Left ventricle myocardium superior (tissue), 1 donor: ENCODE measurements at regions not wholly inside any gene's neighbourhood (a gene's known extent, or its start where the extent isn't known, plus 50 kb on each side); places are given as distances from the start of the nearest gene placed in this dataset.

Source experiments
- ATAC-seq: fragments of 200-7000 bp; cut with Tn5 transposase; one replicate; pipeline ENCODE4 v1.9.1; 2020; ENCODE audit warnings: mild to moderate bottlenecking, moderate library complexity
- DNase-seq: peaks from one replicate; pipeline ENCODE4 v3.0.0-alpha.2; 2020
- intact Hi-C: fragments of 100-400 bp; cut with micrococcal nuclease; formaldehyde crosslinking; loops from one replicate; pipeline ENCODE4 v1.11.0; 2022
- donor health status: DM: no; HTN: yes; CAD: no; lungs with severe emphysema.

DNA sequence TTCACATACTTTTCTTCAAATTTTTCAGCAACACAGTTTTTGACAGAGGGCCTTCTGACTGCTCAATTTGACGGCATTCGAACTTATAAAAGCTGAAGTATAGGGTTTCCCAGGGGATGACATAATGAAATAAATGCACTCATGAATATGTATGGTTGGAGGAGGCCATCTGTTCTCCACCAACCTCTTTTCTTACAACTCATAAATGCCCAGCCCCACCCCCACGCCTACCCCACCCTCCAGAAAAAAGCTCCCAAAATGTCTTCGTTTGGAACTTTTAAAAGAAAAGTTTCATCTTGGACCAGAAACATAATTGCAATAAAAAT is 211.6 kb upstream of the LRRN1 start:
- intact Hi-C loops: no loop called here
- DNase-seq (no peak), ATAC-seq (no peak)

- DNase-seq: no peak
- ATAC-seq: no peak
- intact Hi-C loops: no loop called here
These were observed 212.2 kb upstream of the LRRN1 start for GRCh38 chr3:3586843-3587646.

DNA sequence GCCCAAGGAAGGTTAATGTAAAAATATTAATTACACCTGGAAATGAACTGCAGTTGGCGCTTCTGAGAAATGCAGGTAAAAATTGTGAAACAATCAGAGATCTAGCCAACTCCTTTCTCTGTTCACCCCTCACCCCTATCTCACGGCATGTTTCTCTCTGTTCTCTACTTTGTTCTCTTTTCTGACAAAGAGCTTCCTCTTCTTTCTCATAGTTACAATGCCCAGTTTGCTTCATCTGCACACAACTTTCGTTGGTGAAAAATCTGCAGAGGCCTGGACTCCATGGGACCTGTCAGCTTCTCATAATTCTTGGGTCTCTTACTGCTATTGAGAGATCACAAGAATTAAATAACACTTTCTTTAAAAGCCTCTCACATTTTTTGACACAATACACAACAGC is 212.9 kb upstream of the LRRN1 start:
- intact Hi-C loops: no loop called here
- no peak for DNase-seq
- no peak for ATAC-seq

DNA sequence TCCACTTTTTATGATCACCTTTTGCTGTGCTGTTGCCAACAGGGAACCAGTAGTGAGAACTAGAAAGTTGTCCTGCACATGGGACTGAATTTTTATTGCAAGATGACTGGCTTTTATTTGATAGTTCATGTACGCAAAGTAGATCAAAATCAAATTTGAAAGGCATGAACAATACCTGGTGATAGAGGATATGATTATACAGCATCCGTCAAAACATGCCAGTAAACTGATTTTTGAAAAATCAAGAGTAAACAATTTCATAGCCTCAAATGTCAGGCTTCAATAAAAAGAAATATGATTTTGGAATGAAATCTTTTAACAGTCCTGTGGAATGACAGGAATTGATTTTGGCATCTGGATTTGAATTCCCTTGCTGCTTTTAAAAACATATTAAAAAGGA is 219.6 kb upstream of the LRRN1 start:
- ATAC-seq: no peak
- intact Hi-C loops: no loop called here
- DNase-seq: no peak

GRCh38 chr3:3578718-3579117 is 220.5 kb upstream of the LRRN1 start:
- intact Hi-C loops: no loop called here
- no peak for DNase-seq
- no peak for ATAC-seq

DNA sequence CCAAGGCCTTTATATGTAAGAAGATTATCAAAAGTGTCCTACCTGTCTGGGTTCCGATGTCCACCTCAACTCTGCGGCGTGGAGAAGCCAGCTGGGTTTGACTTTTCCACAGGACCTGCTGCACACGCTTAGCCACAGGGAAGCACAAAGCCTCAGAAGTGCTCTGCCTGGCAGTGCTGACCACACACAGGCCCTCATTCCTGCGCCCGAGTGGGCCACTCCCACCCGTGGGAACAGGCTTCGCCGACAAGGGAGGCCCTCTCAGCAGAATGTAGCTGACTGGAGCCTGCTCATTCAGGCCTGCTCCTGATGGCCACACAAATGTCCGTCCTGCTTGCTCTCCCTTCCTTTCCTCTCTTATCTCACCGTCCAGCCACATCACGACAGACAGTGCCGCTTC is 221.4 kb upstream of the LRRN1 start:
- DNase-seq: no peak
- intact Hi-C loops: no loop called here

DNA sequence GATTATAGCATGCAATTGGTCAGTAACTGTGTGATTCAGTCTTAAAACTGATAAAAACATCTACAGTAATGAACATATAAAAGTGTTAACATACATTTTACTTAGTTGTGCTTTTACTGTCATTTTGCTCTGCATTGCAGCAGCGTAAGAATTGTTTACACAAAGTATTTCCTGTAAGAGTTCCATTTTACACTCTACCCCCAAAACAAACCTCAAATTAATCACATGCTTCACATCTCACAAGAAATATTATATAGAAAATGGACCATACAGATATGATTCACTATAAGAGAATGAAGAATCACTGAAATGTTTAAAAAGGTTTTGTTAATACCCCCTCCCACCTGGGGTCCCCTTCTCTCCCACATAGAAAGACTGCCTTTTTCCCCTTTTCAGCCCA is 225.9 kb upstream of the LRRN1 start:
- DNase-seq: no peak
- ATAC-seq: no peak
- intact Hi-C loops: no loop called here

More for the DNA sequence above, 221.4 kb upstream of the LRRN1 start:
- ATAC-seq: no peak

GRCh38 chr3:3560591-3561311 is 238.5 kb upstream of the LRRN1 start:
- ATAC-seq (no peak), DNase-seq (no peak)
- intact Hi-C loops: no loop called here

- intact Hi-C loops: no loop called here
These were observed 239.4 kb upstream of the LRRN1 start for GRCh38 chr3:3559786-3560185.

GRCh38 chr3:3556078-3556477 is 243.2 kb upstream of the LRRN1 start:
- ATAC-seq (no peak), DNase-seq (no peak)
- intact Hi-C loops: no loop called here

More at GRCh38 chr3:3559786-3560185, 239.4 kb upstream of the LRRN1 start:
- DNase-seq (no peak), ATAC-seq (no peak)

- no peak for DNase-seq
- intact Hi-C loops: no loop called here
- no peak for ATAC-seq
These were observed 246.0 kb upstream of the LRRN1 start for GRCh38 chr3:3553236-3553635.

GRCh38 chr3:3552761-3553160 is 246.5 kb upstream of the LRRN1 start:
- no peak for DNase-seq
- intact Hi-C loops: no loop called here
- ATAC-seq: no peak

DNA sequence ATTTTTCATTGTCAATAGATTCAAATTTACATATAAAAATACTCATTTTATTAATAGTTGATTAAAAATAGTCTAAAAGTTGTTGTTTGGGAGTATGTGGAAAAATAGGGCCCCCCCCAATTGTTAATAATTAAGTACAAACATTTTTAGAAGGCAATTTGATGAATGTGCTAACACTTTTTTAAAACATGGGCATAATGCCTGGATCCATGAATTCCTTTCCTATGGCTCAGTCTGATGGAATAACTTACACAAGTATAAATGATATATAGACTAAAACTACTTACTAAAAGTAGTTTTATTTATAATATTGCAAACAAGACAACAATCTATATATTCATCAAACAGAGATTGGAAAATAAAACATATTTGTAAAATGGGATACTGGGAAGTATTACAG is 247.2 kb upstream of the LRRN1 start:
- ATAC-seq: no peak
- no peak for DNase-seq
- intact Hi-C loops: no loop called here

- ATAC-seq (no peak), DNase-seq (no peak)
- intact Hi-C loops: no loop called here
These were observed 253.9 kb upstream of the LRRN1 start for GRCh38 chr3:3545360-3545759.

DNA sequence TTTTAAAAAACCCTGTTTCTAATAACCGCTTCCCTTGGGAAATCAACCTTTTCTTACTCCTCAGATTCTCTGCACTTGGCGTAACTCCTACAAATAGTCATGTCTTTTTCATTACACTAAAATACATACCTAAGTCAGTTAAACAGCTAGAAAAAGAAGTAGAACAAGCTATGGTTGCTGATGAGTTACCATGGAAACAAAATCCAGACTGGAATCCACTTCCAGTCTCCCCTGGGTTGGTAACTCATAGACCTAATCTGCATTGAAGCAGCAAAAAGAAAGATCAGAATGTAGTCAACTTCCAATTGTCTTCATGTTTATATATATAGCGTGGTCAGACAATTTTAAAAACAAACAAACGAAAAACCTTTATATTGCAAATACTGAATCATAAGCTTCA is 260.8 kb upstream of the LRRN1 start:
- no peak for ATAC-seq
- intact Hi-C loops: no loop called here

DNA sequence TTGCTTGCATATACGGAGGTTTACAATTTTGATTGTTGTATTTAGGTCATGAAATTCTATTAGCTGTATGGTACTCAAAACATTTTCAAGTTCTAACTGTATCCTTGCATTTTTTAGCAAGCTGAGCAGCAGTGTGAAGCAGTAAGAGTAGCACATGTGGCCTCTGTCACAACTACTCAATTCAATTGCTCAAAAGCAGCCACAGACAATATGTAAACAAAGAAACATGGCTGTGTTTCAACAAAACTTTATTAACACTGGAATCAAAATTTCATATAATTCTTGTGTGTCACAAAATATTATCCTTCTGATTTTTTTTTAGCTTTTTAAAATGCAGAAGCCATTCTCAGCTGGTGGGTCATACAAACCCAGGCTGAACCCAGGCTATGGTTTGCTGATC is 266.7 kb upstream of the LRRN1 start:
- DNase-seq: no peak
- no peak for ATAC-seq
- intact Hi-C loops: no loop called here

More for the DNA sequence above, 260.8 kb upstream of the LRRN1 start:
- no peak for DNase-seq

GRCh38 chr3:3531476-3531875 is 267.8 kb upstream of the LRRN1 start:
- no peak for ATAC-seq
- DNase-seq: no peak
- intact Hi-C loops: no loop called here

- ATAC-seq (no peak), DNase-seq (no peak)
- intact Hi-C loops: no loop called here
These were observed 280.0 kb upstream of the LRRN1 start for GRCh38 chr3:3519266-3519665.

GRCh38 chr3:3516996-3517395 is 282.2 kb upstream of the LRRN1 start:
- intact Hi-C loops: no loop called here
- DNase-seq (no peak), ATAC-seq (no peak)

DNA sequence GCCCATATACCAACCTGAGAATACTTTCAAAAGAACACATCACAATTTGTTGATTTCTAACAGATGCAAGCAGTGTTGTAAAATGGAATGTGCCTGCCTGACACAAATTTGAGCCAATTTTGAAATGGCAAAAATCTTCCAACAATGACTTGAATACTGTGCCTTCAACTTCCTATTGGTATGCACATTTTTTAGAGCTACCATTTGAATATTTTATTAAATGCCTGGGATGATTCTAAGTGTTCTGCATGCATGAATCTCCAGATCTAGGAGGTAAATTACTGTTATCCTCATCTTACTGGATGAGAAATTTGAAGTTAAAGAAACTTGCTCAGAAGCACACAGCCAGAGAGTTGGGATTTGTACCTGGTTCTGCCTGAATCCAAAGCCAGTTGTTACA is 282.8 kb upstream of the LRRN1 start:
- no peak for DNase-seq
- ATAC-seq: no peak
- intact Hi-C loops: no loop called here

- DNase-seq (no peak), ATAC-seq (no peak)
- intact Hi-C loops: no loop called here
These were observed 289.6 kb upstream of the LRRN1 start for GRCh38 chr3:3509665-3510064.
